Body of pancreas (tissue), 4 donors: ENCODE measurements at regions not wholly inside any gene's neighbourhood (a gene's known extent, or its start where the extent isn't known, plus 50 kb on each side); places are given as distances from the start of the nearest gene placed in this dataset.

Source experiments
- ATAC-seq: fragments of 150-250 bp; one replicate; pipeline ENCODE4 v1.9.1; 2016
- DNase-seq, 4 donors: peaks; one replicate each; pipeline ENCODE4 v3.0.0-alpha.2; 2019
- H3K27ac ChIP-seq, 4 donors: fragments of 200-600 bp; sonication (generic); 1 replicate in 3 of 4; 2 replicates in 1 of 4; pipeline versions ENCODE4 v1.5.1 to v1.6.1; 2016 to 2019; ENCODE audit warnings: mild to moderate bottlenecking in 1 of 4, mixed read lengths in 1 of 4, moderate library complexity in 1 of 4
- H3K27me3 ChIP-seq, 2 donors: fragments of 200-600 bp; sonication (generic); one replicate each; pipeline ENCODE4 v1.6.0; 2016; ENCODE audit warnings: mild to moderate bottlenecking in 1 of 2
- H3K36me3 ChIP-seq, 2 donors: fragments of 200-600 bp; sonication (generic); replicated peaks in 1 of 2; 2 replicates each; pipeline ENCODE4 v1.5.1; 2016; ENCODE audit warnings: low read depth in 2 of 2; ENCODE audit not compliant: insufficient read depth in 1 of 2
- H3K4me1 ChIP-seq: fragments of 200-600 bp; sonication (generic); one replicate; pipeline ENCODE4 v1.6.0; 2016
- H3K4me3 ChIP-seq, 2 donors: fragments of 200-600 bp; sonication (generic); 1 replicate in 1 of 2; 2 replicates in 1 of 2; pipeline ENCODE4 v1.5.1; 2016 to 2019
- H3K9me3 ChIP-seq, 3 donors: fragments of 200-600 bp; sonication (generic); 1 replicate in 2 of 3; 2 replicates in 1 of 3; pipeline ENCODE4 v1.5.1; 2016
- POLR2A ChIP-seq, 3 donors: fragments of 450-650 bp; IDR thresholded peaks; one replicate each; pipeline ENCODE4 v1.6.1; 2016; ENCODE audit warnings: antibody characterized with exemption in 3 of 3, mild to moderate bottlenecking in 2 of 3
- WGBS, 2 donors: methylation state at CpG; one replicate each; pipeline ENCODE4 v1.1.5; 2017; 5-methylcytosine and 5-hydroxymethylcytosine counted together
- intact Hi-C: fragments of 100-400 bp; cut with DNase I; formaldehyde crosslinking; loops from one replicate; pipeline ENCODE4 v1.15.1; 2023
- TF ChIP-seq, protein P1 (sequence below), 7 experiments: fragments of 450-650 bp in 4 of 7; fragments of 200-600 bp in 3 of 7; sonication (generic) in 3 of 7; IDR thresholded peaks; one replicate each; pipeline ENCODE4 v1.5.1; 2016 to 2019; ENCODE audit warnings: antibody characterized with exemption in 7 of 7

DNA sequence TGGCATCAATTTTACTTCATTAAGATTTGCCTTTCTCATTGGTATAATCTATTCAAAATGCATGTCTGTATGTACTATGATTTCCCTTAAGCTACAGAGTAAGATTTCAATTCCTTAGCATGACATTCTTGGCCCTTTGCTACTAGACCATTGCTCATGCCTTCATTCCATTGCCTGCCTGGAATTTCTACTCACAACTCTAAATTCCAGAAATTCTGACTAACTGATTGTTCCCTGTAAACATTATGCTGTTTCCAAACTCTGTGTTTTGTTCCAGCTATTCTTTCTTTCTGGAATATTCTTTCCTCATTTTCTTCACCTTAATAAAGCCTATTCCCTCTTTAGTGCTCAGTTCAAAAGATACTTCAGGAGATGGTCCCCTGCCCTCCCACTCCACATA, 568.8 kb upstream of the SEMA6A start:
- Histone ChIP-seq H3K27me3 (no peaks in the 10 kb centered on the region), H3K4me3 (no peak overlapping the region), H3K9me3 (no peaks in the 10 kb centered on the region), H3K36me3 (no peaks in the 10 kb centered on the region), H3K4me1 (no peaks in the 10 kb centered on the region), H3K27ac (no peak overlapping the region)
- no peak for TF ChIP-seq POLR2A (IDR thresholded peaks at IDR 0.05)
- TF ChIP-seq, protein P1, sequence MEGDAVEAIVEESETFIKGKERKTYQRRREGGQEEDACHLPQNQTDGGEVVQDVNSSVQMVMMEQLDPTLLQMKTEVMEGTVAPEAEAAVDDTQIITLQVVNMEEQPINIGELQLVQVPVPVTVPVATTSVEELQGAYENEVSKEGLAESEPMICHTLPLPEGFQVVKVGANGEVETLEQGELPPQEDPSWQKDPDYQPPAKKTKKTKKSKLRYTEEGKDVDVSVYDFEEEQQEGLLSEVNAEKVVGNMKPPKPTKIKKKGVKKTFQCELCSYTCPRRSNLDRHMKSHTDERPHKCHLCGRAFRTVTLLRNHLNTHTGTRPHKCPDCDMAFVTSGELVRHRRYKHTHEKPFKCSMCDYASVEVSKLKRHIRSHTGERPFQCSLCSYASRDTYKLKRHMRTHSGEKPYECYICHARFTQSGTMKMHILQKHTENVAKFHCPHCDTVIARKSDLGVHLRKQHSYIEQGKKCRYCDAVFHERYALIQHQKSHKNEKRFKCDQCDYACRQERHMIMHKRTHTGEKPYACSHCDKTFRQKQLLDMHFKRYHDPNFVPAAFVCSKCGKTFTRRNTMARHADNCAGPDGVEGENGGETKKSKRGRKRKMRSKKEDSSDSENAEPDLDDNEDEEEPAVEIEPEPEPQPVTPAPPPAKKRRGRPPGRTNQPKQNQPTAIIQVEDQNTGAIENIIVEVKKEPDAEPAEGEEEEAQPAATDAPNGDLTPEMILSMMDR (IDR thresholded peaks at IDR 0.05), result no peak
- no peak for ATAC-seq
- DNase-seq, result no peak
- intact Hi-C loops, result no loop called here

DNA sequence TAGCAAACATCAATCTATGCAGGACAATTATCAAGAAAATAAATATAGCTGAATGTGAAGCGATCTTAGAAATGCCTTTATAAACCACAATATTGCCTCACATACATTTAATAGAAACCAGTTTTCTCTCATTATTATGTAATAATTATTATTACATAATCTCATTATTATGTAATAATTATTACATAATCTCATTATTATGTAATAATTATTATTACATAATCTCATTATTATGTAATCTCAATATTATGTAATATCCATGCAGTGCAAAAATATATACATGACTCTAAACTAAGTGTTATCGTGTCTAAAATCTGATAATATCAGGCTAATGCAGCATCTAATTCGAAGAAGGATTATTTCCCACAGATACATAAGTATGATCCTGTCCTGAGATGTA, 563.9 kb upstream of the SEMA6A start:
- DNase-seq, result no peak
- 69 to 80% methylated on average over 3 of the region's 3 CpGs for WGBS, 2 donors
- Histone ChIP-seq H3K4me1 (no peaks in the 10 kb centered on the region), H3K9me3 (no peaks in the 10 kb centered on the region), H3K36me3 (no peaks in the 10 kb centered on the region), H3K27me3 (no peaks in the 10 kb centered on the region), H3K27ac (no peak overlapping the region), H3K4me3 (no peak overlapping the region)
- no peak for TF ChIP-seq POLR2A (IDR thresholded peaks at IDR 0.05)
- TF ChIP-seq, protein P1 (IDR thresholded peaks at IDR 0.05), result no peak
- ATAC-seq, result no peak
- intact Hi-C loops, result no loop called here

DNA sequence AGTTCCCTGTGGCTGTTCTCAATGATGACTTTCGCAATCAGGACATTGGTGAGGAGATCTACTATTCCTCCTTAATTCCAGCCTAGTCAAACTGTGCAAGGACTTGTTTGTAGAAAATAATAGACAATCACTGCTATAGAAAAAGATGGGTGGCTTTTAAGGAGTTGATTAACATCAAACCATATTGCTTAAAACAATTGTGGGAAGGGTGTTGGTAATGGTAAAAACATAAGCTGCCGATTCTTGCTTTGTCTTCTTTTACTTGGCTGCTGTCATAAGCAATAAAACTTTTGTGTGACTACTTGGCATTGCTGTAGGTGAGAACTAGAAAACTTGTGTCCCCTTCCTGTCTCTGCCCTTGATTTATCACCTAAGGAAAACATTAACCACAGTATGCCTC, 561.2 kb upstream of the SEMA6A start:
- no peak overlapping the region for H3K27ac ChIP-seq
- 62 to 81% methylated on average over 2 of the region's 2 CpGs for WGBS, 2 donors
- H3K36me3 ChIP-seq, result no peaks in the 10 kb centered on the region
- H3K4me1 ChIP-seq, result no peaks in the 10 kb centered on the region
- H3K4me3 ChIP-seq, result no peak overlapping the region
- no peak for DNase-seq
- no peaks in the 10 kb centered on the region for H3K9me3 ChIP-seq
- H3K27me3 ChIP-seq, result no peaks in the 10 kb centered on the region
- intact Hi-C loops, result no loop called here
- TF ChIP-seq, protein P1 (IDR thresholded peaks at IDR 0.05), result no peak
- TF ChIP-seq POLR2A (IDR thresholded peaks at IDR 0.05), result no peak
- ATAC-seq, result no peak

DNA sequence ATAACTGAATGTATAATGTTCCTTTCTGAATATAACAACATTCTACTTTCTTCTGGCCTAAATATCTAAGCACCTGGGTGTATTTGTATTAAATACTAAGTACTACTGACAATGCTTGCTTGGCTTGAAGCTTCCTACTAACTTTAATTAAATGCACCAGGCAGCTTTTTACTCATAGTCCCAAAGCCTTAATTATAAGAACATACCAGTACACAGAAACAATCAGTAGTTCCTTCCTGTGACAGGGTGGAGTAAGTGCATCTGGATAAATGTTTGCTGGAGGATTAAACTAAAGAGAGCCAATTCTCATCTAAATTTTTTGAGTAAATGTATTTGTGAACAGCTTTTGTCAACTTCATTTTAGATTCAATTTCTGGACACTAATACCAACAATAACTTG, 558.6 kb upstream of the SEMA6A start:
- TF ChIP-seq, protein P1 (IDR thresholded peaks at IDR 0.05), result no peak
- TF ChIP-seq POLR2A (IDR thresholded peaks at IDR 0.05), result no peak

DNA sequence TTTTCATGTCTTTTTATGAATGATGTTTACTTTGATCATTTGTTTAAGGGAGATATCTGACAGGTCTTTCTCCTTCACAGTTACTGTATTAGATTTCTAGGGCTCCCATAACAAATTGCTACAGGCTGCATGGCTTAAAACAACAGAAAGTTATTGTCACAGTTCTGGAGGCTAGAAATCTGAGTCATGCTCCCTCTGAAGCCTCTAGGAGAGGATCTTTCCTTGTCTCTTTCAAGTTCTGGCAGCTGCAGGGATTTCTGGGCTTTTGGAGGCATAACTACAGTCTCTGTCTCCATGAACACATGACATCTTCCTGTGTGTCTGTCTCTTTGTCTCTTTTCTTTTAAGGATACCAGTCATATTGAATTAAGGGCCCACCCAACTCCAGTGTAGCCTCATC, 557.3 kb upstream of the SEMA6A start:
- no peak for TF ChIP-seq POLR2A (IDR thresholded peaks at IDR 0.05)
- TF ChIP-seq, protein P1 (IDR thresholded peaks at IDR 0.05), result no peak
- no peaks in the 10 kb centered on the region for H3K9me3 ChIP-seq
- H3K27me3 ChIP-seq, result no peaks in the 10 kb centered on the region
- peaks cover 13% of the 10 kb centered on the region for H3K4me1 ChIP-seq
- no peak for ATAC-seq
- intact Hi-C loops, result no loop called here
- H3K27ac ChIP-seq, result no peak overlapping the region
- H3K4me3 ChIP-seq, result no peak overlapping the region
- H3K36me3 ChIP-seq, result no peaks in the 10 kb centered on the region
- DNase-seq, result no peak

More for the DNA sequence above, 558.6 kb upstream of the SEMA6A start:
- no peak for ATAC-seq
- Histone ChIP-seq H3K4me1 (peaks cover 13% of the 10 kb centered on the region), H3K36me3 (no peaks in the 10 kb centered on the region), H3K4me3 (no peak overlapping the region), H3K9me3 (no peaks in the 10 kb centered on the region), H3K27ac (no peak overlapping the region), H3K27me3 (no peaks in the 10 kb centered on the region)
- no peak for DNase-seq
- intact Hi-C loops, result no loop called here
